Putamen (tissue), 1 donor: ENCODE measurements at regions not wholly inside any gene's neighbourhood (a gene's known extent, or its start where the extent isn't known, plus 50 kb on each side); places are given as distances from the start of the nearest gene placed in this dataset.
"Not testable (repeated sequence)": the region's sequence is repeated elsewhere in the genome, so short reads cannot be mapped to it uniquely, and the experiment has no call there.

Source experiments
- DNase-seq: peaks from one replicate; pipeline ENCODE4 v3.0.0-alpha.2; 2016; ENCODE audit warnings: low spot score

- no peak for DNase-seq
Measured at GRCh38 chr17:55903028-55903690, 152.3 kb downstream of the PCTP start.

GRCh38 chr17:55909776-55910175 is 158.9 kb downstream of the PCTP start:
- no peak for DNase-seq

GRCh38 chr17:55911186-55911585 is 160.3 kb downstream of the PCTP start:
- no peak for DNase-seq

- no peak for DNase-seq
Measured at GRCh38 chr17:55925440-55925839, 174.6 kb downstream of the PCTP start.

- no peak for DNase-seq
Measured at GRCh38 chr17:55926276-55926990, 175.6 kb downstream of the PCTP start.

- no peak for DNase-seq
Measured at GRCh38 chr17:55930291-55930809, 179.5 kb downstream of the PCTP start.

GRCh38 chr17:55931446-55931845 is 180.6 kb downstream of the PCTP start:
- DNase-seq: no peak

GRCh38 chr17:55932973-55933372 is 182.1 kb downstream of the PCTP start:
- no peak for DNase-seq

- DNase-seq: not testable (repeated sequence)
Measured at GRCh38 chr17:55939181-55939810, 188.4 kb downstream of the PCTP start.

GRCh38 chr17:55959756-55960155 is 193.5 kb upstream of the ANKFN1 start:
- DNase-seq: no peak

GRCh38 chr17:55961386-55961785 is 191.9 kb upstream of the ANKFN1 start:
- DNase-seq: no peak

GRCh38 chr17:55962951-55963401 is 190.3 kb upstream of the ANKFN1 start:
- no peak for DNase-seq

GRCh38 chr17:55964191-55964590 is 189.1 kb upstream of the ANKFN1 start:
- DNase-seq: no peak

- no peak for DNase-seq
Measured at GRCh38 chr17:55965051-55965450, 188.2 kb upstream of the ANKFN1 start.

- no peak for DNase-seq
Measured at GRCh38 chr17:55969562-55970324, 183.5 kb upstream of the ANKFN1 start.

GRCh38 chr17:55978578-55978977 is 174.7 kb upstream of the ANKFN1 start:
- DNase-seq: no peak

- DNase-seq: no peak
Measured at GRCh38 chr17:55983096-55983495, 170.2 kb upstream of the ANKFN1 start.

- DNase-seq: no peak
Measured at GRCh38 chr17:55986817-55987216, 166.5 kb upstream of the ANKFN1 start.

- DNase-seq: no peak
Measured at GRCh38 chr17:55988861-55989260, 164.4 kb upstream of the ANKFN1 start.

- no peak for DNase-seq
Measured at GRCh38 chr17:55990332-55991006, 162.8 kb upstream of the ANKFN1 start.

- no peak for DNase-seq
Measured at GRCh38 chr17:55996826-55997225, 156.4 kb upstream of the ANKFN1 start.

- no peak for DNase-seq
Measured at GRCh38 chr17:56000411-56000810, 152.9 kb upstream of the ANKFN1 start.
